ENCODE measurements at regions not wholly inside any gene's neighbourhood (a gene's known extent, or its start where the extent isn't known, plus 50 kb on each side); places are given as distances from the start of the nearest gene placed in this dataset.

DNA sequence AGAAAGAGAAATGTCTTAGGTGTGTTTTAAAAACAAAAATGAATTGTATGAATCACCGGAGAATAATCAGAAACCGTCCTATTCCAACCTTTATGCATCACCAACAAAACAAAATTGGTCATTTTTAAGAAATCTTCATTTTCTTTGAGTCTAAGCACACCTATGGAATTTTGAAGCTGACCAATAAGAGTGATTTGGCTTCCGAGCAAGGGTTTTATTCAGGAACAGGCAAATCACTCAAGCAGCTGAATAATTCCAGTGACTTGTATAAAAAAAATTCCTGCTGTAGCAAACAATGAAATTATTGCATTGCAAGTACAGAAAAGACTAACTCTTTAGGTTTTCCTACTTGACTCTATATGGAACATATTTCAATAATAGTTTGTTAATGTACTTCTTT is 83.8 kb upstream of the FNDC3B start:
- no peak overlapping the region for H3K4me2 ChIP-seq (ENCODE audit: insufficient read depth in 1 of 2, low read depth in 2 of 2, low read length in 2 of 2)
- no peak overlapping the region for H3K27ac ChIP-seq (ENCODE audit: low read depth, low read length)
- H3K9me3 ChIP-seq (ENCODE audit: insufficient read depth in 2 of 2, low read depth in 1 of 2, low read length in 1 of 2), result no peaks in the 10 kb centered on the region
- H4K91ac ChIP-seq (replicated peaks; ENCODE audit: insufficient read length, low read length), result no peak overlapping the region
- no peaks in the 10 kb centered on the region for H3K79me2 ChIP-seq (ENCODE audit: control insufficient read depth in 1 of 2, insufficient read depth in 2 of 2, low read length in 2 of 2)
- DNase-seq (ENCODE audit: low read depth in 1 of 2, low spot score in 2 of 2), result no peak
- H2BK5ac ChIP-seq (ENCODE audit: low read depth, low read length), result no peak overlapping the region
- no peak overlapping the region for H3K23ac ChIP-seq (ENCODE audit: insufficient read length)
- no peak overlapping the region for H3K9ac ChIP-seq (replicated peaks in 1 of 4; ENCODE audit: extremely low read depth in 1 of 4, low read depth in 3 of 4, low read length in 3 of 4)
- no peak overlapping the region for H2AK5ac ChIP-seq (ENCODE audit: low read depth, low read length)
- no peaks in the 10 kb centered on the region for H3K36me3 ChIP-seq (ENCODE audit: control insufficient read depth in 2 of 4, insufficient read depth in 4 of 4, low read length in 3 of 4)
- ChIA-PET CTCF (ENCODE audit: partially characterized antibody) (no interaction called here), POLR2A (ENCODE audit: partially characterized antibody) (interaction anchor here (0.6 kb wide), 1 partner anchor 533 kb away, joined by 4 read pairs; no protein-coding TSS in a partner anchor)
- no peaks in the 10 kb centered on the region for H3K27me3 ChIP-seq (replicated peaks in 1 of 4; ENCODE audit: control insufficient read depth in 3 of 4, extremely low read depth in 1 of 4, insufficient read depth in 3 of 4, low read length in 3 of 4)
- peaks cover 1 to 4% (median 3%) of the 10 kb centered on the region in 4 experiments; a peak in 6 of 7 replicates for H3K4me1 ChIP-seq (replicated peaks in 1 of 4; ENCODE audit: control insufficient read depth in 3 of 4, insufficient read depth in 4 of 4, low read length in 3 of 4)
- no peak overlapping the region for H3K14ac ChIP-seq (ENCODE audit: insufficient read length)
- no peak overlapping the region for H4K8ac ChIP-seq (ENCODE audit: extremely low read depth, insufficient read depth, low read length)
- no peak overlapping the region for H2BK12ac ChIP-seq (ENCODE audit: low read depth, low read length)
- no peak overlapping the region for H3K4me3 ChIP-seq (ENCODE audit: extremely low read depth in 1 of 4, insufficient read depth in 2 of 4, low read depth in 3 of 4, low read length in 4 of 4)
- no peak overlapping the region for H3K18ac ChIP-seq (ENCODE audit: extremely low read depth, low read length)
- no peak overlapping the region for H2AFZ ChIP-seq (ENCODE audit: low read length)
- no peak overlapping the region for H3K4ac ChIP-seq (replicated peaks; ENCODE audit: insufficient read length, low read depth, low read length)
- H2BK20ac ChIP-seq (ENCODE audit: low read length), result no peak overlapping the region
- no peak for FAIRE-seq
- H3K79me1 ChIP-seq (ENCODE audit: low read depth, low read length), result no peaks in the 10 kb centered on the region
- 90% methylated on average over 3 of the region's 3 CpGs; no CpG with 5 or more reads in 1 of the 2 experiments for WGBS, 2 experiments (ENCODE audit: extremely low coverage in 1 of 2, insufficient coverage in 1 of 2, insufficient read length in 1 of 2, insufficient replicate concordance in 2 of 2, low coverage in 1 of 2, low lambda C conversion rate in 2 of 2, missing lambda C conversion rate in 1 of 2)
- no peak overlapping the region for H2BK120ac ChIP-seq (replicated peaks; ENCODE audit: low read depth, low read length)
- H4K5ac ChIP-seq (ENCODE audit: insufficient read length, low read depth, low read length), result no peak overlapping the region
- H3K23me2 ChIP-seq (ENCODE audit: low read depth, low read length), result no peaks in the 10 kb centered on the region
- H4K20me1 ChIP-seq (replicated peaks in 1 of 2; ENCODE audit: control insufficient read depth in 1 of 2, insufficient read depth in 2 of 2, low read length in 2 of 2), result no peaks in the 10 kb centered on the region
- no peak overlapping the region for H2BK15ac ChIP-seq (ENCODE audit: low read length)
- H3K56ac ChIP-seq (replicated peaks; ENCODE audit: insufficient read length, low read depth, low read length), result no peak overlapping the region
- TF ChIP-seq SIRT6 (IDR thresholded peaks at IDR 0.05; ENCODE audit: low read length) (no peak), JUND (IDR thresholded peaks at IDR 0.05; ENCODE audit: low read length) (no peak), TBP (IDR thresholded peaks at IDR 0.05; ENCODE audit: low read depth, low read length) (no peak), CHD2 (IDR thresholded peaks at IDR 0.05; ENCODE audit: low read length) (no peak), YY1 (IDR thresholded peaks at IDR 0.05; ENCODE audit: low read depth, low read length) (no peak), BCL11A (IDR thresholded peaks at IDR 0.05; ENCODE audit: low read depth in 2 of 2, low read length in 2 of 2) (no peak), SIX5 (IDR thresholded peaks at IDR 0.05; ENCODE audit: low read depth, low read length) (no peak), POLR2AphosphoS5 (IDR thresholded peaks at IDR 0.05; ENCODE audit: low read depth, low read length) (no peak), NRF1 (IDR thresholded peaks at IDR 0.05; ENCODE audit: low read depth, low read length) (no peak), RAD21 (IDR thresholded peaks at IDR 0.05 in 1 of 2, conservative IDR thresholded peaks at IDR 0.05 in 1 of 2; ENCODE audit: low read depth in 2 of 2, low read length in 2 of 2) (no peak), HDAC6 (IDR thresholded peaks at IDR 0.05; ENCODE audit: low read depth, low read length) (no peak), NANOG (IDR thresholded peaks at IDR 0.05; ENCODE audit: insufficient read depth, low read depth, low read length, poor library complexity, severe bottlenecking) (no peak), RBBP5 (IDR thresholded peaks at IDR 0.05; ENCODE audit: borderline replicate concordance, low read depth, low read length) (no peak), RXRA (IDR thresholded peaks at IDR 0.05; ENCODE audit: insufficient read depth, low read depth, low read length) (no peak)
- TF ChIP-seq, protein P1, sequence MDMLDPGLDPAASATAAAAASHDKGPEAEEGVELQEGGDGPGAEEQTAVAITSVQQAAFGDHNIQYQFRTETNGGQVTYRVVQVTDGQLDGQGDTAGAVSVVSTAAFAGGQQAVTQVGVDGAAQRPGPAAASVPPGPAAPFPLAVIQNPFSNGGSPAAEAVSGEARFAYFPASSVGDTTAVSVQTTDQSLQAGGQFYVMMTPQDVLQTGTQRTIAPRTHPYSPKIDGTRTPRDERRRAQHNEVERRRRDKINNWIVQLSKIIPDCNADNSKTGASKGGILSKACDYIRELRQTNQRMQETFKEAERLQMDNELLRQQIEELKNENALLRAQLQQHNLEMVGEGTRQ (IDR thresholded peaks at IDR 0.05; ENCODE audit: low read length), result no peak

All from H1 (cell line).